ENCODE measurements at regions not wholly inside any gene's neighbourhood (a gene's known extent, or its start where the extent isn't known, plus 50 kb on each side); places are given as distances from the start of the nearest gene placed in this dataset.

DNA sequence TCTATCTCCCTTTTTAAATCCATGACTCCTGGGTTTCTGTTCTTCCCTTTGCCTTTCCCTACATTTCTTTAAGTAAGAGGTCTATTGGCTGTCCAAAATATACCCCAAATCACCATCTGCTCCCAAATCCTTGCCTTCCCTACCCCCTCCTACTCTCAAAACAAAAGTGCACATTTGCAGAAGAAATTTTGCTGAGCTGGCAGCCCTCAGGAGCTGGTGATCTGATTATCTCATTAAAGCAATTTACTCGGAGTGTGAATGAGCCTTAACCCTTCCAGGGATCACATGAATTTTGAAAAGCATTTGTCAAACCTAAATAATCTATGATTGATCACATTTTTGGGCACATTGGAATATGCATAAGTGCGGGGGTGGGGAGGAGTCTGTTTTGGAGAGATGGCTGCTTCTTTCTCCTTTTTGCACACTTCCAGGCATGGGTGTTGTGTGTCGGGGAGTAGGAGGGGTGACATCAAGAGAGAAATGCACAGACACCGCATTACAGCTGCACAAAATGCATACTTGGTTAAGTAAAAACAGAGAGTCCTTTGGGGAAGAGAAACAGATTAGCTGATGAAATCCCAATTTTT is 892.6 kb downstream of the TUSC7 start:
- Mint-ChIP-seq H3K4me1 (peaks cover 34% of the 10 kb centered on the region), H3K4me3 (no peak overlapping the region), H3K27ac (no peak overlapping the region), H3K36me3 (ENCODE audit: low read depth) (no peaks in the 10 kb centered on the region), H3K27me3 (ENCODE audit: low read depth, poor library complexity) (no peaks in the 10 kb centered on the region), H3K9me3 (no peaks in the 10 kb centered on the region)
- TF ChIP-seq, protein P1, sequence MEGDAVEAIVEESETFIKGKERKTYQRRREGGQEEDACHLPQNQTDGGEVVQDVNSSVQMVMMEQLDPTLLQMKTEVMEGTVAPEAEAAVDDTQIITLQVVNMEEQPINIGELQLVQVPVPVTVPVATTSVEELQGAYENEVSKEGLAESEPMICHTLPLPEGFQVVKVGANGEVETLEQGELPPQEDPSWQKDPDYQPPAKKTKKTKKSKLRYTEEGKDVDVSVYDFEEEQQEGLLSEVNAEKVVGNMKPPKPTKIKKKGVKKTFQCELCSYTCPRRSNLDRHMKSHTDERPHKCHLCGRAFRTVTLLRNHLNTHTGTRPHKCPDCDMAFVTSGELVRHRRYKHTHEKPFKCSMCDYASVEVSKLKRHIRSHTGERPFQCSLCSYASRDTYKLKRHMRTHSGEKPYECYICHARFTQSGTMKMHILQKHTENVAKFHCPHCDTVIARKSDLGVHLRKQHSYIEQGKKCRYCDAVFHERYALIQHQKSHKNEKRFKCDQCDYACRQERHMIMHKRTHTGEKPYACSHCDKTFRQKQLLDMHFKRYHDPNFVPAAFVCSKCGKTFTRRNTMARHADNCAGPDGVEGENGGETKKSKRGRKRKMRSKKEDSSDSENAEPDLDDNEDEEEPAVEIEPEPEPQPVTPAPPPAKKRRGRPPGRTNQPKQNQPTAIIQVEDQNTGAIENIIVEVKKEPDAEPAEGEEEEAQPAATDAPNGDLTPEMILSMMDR (IDR thresholded peaks at IDR 0.05) = no peak
- DNase-seq = no peak

DNA sequence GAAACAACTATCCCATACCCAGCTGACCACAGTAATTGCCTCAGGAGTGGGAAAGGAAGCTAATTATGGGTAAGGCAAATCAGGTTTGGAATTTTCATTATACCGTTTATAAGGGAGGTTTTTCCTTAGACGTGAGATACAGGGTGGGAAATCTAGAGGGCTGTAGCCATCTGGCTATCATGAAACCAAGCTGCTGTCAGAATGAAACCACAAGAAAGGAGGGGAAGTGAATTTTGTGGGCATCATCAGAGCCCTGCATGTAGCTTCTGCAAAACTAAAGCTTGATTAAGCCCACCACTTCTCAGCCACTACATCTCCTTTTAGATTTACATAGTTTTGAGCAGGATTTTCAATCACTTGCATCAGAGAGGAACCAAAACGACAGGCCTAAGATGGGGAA is 893.5 kb downstream of the TUSC7 start:
- no peaks in the 10 kb centered on the region for H3K27me3 Mint-ChIP-seq (ENCODE audit: low read depth, poor library complexity)
- H3K4me1 Mint-ChIP-seq = peaks cover 38% of the 10 kb centered on the region
- no peak overlapping the region for H3K4me3 Mint-ChIP-seq
- H3K9me3 Mint-ChIP-seq = no peaks in the 10 kb centered on the region
- H3K27ac Mint-ChIP-seq = no peak overlapping the region
- TF ChIP-seq, protein P1 (IDR thresholded peaks at IDR 0.05) = no peak
- no peak for DNase-seq
- H3K36me3 Mint-ChIP-seq (ENCODE audit: low read depth) = no peaks in the 10 kb centered on the region

DNA sequence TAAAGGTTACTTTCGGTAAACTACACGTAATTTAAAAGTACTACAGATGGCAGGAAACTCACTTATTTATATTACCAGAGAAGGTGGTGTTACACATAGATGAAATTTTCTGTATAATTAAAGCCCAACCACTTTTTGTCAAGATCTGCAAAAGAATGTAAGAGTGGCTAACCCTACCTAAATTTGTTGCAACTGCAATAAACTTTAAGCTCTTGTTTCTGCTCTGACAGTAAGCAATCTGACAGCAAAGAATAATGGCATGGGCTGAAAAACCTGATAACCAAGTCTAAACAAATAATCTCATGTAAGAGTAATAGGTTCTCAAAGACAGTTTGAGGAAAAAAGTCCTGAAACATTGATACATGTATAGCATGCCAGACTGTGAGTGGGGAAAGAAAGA is 897.3 kb downstream of the TUSC7 start:
- H3K4me1 Mint-ChIP-seq = peaks cover 40% of the 10 kb centered on the region
- no peak for DNase-seq
- no peak overlapping the region for H3K27ac Mint-ChIP-seq
- peaks cover 7% of the 10 kb centered on the region for H3K9me3 Mint-ChIP-seq
- TF ChIP-seq, protein P1 (IDR thresholded peaks at IDR 0.05) = no peak
- H3K4me3 Mint-ChIP-seq = no peak overlapping the region
- H3K36me3 Mint-ChIP-seq (ENCODE audit: low read depth) = no peaks in the 10 kb centered on the region
- H3K27me3 Mint-ChIP-seq (ENCODE audit: low read depth, poor library complexity) = no peaks in the 10 kb centered on the region

DNA sequence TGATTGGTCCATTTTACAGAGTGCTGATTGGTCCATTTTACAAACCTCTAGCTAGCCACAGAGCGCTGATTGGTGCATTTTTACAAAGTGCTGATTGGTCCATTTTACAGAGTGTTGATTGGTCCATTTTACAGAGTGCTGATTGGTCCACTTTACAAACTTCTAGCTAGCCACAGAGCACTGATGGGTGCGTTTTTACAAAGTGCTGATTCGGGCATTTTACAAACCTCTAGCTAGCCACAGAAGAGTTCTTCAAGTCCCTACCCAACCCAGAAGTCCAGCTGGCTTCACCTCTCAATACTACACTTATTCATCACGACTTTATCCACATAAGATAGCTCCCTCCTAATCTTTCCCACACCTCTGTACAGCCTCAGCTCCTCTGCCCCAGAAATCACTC is 899.8 kb downstream of the TUSC7 start:
- Mint-ChIP-seq H3K9me3 (peaks cover 7% of the 10 kb centered on the region), H3K27ac (no peak overlapping the region), H3K27me3 (ENCODE audit: low read depth, poor library complexity) (no peaks in the 10 kb centered on the region), H3K4me3 (no peak overlapping the region), H3K4me1 (peaks cover 19% of the 10 kb centered on the region), H3K36me3 (ENCODE audit: low read depth) (no peaks in the 10 kb centered on the region)
- DNase-seq = no peak
- TF ChIP-seq, protein P1 (IDR thresholded peaks at IDR 0.05) = no peak

DNA sequence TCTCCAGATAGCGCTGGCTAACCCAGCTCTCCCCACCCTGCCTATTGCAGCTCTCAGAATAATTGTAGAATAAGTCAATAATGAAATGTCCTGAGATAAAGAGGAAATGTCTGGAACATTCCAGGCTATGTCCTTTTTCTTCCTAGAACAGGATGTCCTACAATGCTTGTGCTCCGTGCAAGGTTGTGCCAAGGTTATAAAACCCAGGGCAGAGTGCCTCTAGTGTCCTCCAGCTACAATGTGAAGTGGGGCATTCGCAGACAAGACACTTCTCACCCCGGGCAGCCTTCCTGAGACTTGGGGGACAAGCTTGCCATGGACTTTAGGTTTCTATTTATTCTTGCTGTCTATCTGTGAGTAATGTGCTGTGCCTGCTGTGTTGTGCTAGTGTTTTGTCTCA is 900.6 kb downstream of the TUSC7 start:
- H3K36me3 Mint-ChIP-seq (ENCODE audit: low read depth) = no peaks in the 10 kb centered on the region
- H3K4me1 Mint-ChIP-seq = peaks cover 19% of the 10 kb centered on the region
- no peaks in the 10 kb centered on the region for H3K27me3 Mint-ChIP-seq (ENCODE audit: low read depth, poor library complexity)
- H3K27ac Mint-ChIP-seq = no peak overlapping the region
- TF ChIP-seq, protein P1 (IDR thresholded peaks at IDR 0.05) = no peak
- DNase-seq = no peak
- peaks cover 7% of the 10 kb centered on the region for H3K9me3 Mint-ChIP-seq
- H3K4me3 Mint-ChIP-seq = no peak overlapping the region

DNA sequence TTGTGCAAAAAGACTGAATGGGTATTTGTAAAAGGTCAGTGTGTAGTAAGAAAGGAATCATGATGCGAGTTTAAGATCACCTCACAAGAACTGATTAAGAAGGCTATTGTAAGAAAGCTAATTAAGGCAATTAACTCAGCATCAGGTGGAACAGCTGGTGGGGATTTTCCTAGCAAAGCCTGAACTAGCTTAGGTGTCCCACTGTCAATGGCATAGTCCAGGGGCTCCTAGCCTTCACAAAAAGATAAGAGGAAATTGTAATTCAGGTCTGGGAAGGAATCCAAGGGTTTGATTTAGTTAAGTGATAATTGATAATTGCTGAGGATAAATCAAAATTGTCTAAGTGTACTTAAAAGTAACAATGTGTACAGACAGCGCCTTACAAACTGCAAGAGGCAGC is 901.6 kb downstream of the TUSC7 start:
- Mint-ChIP-seq H3K27ac (peak overlapping the region; percentile 32), H3K4me1 (peaks cover 18% of the 10 kb centered on the region), H3K4me3 (no peak overlapping the region), H3K36me3 (ENCODE audit: low read depth) (no peaks in the 10 kb centered on the region), H3K9me3 (peaks cover 7% of the 10 kb centered on the region), H3K27me3 (ENCODE audit: low read depth, poor library complexity) (no peaks in the 10 kb centered on the region)
- no peak for DNase-seq
- TF ChIP-seq, protein P1 (IDR thresholded peaks at IDR 0.05) = no peak

Measured in nephron progenitor cell (in vitro differentiated cells).